ENCODE measurements at regions not wholly inside any gene's neighbourhood (a gene's known extent, or its start where the extent isn't known, plus 50 kb on each side); places are given as distances from the start of the nearest gene placed in this dataset.

- peak; percentile 71 for DNase-seq (ENCODE audit: low read depth)
- TF ChIP-seq CTCF (IDR thresholded peaks at IDR 0.05; ENCODE audit: insufficient read depth, low read depth, low read length, missing control alignments): no peak
- no peak overlapping the region for H3K4me3 ChIP-seq (ENCODE audit: low read length)
These were observed 61.0 kb upstream of the BASP1 start for GRCh38 chr5:17156463-17156862.

DNA sequence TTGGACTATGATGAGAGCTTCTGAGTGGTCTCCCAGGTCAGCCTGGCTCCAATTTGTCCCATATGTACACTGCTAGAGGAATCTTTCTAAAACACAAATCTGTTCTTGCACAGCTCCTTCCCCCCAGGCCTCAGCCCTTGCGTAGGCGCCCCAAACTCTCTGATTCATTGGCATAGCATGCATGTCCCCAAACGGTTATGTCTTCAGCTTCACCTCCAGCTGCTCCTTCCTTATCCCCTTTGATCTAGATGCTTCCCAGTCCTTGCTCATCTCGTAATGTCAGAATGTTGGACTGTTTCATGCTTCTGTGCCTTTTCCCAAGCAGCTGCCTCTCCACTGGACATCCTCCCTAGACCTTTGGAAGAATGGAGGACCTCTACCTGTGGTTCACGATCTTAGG, 60.1 kb upstream of the BASP1 start:
- TF ChIP-seq CTCF (IDR thresholded peaks at IDR 0.05; ENCODE audit: insufficient read depth, low read depth, low read length, missing control alignments): no peak
- DNase-seq (ENCODE audit: low read depth): no peak
- H3K4me3 ChIP-seq (ENCODE audit: low read length): no peak overlapping the region

- no peak for TF ChIP-seq CTCF (IDR thresholded peaks at IDR 0.05; ENCODE audit: insufficient read depth, low read depth, low read length, missing control alignments)
- DNase-seq (ENCODE audit: low read depth): peak; percentile 96
- no peak overlapping the region for H3K4me3 ChIP-seq (ENCODE audit: low read length)
These were observed 59.4 kb upstream of the BASP1 start for GRCh38 chr5:17157916-17158529.

DNA sequence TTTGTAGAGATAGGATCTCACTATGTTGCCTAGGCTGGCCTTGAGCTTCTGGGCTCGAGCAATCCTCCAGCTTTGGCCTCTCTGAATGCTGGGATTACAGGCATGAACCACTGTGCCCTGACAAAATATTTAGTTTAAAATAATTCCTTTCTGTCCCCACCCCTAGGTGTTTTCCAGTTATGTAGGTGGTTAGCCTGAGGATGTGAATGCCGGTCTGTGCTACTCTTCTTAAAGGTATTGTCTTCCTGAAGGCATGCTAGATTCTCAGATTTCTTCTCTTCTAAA, 56.7 kb upstream of the BASP1 start:
- TF ChIP-seq CTCF (IDR thresholded peaks at IDR 0.05; ENCODE audit: insufficient read depth, low read depth, low read length, missing control alignments): no peak
- DNase-seq (ENCODE audit: low read depth): peak; percentile 21

DNA sequence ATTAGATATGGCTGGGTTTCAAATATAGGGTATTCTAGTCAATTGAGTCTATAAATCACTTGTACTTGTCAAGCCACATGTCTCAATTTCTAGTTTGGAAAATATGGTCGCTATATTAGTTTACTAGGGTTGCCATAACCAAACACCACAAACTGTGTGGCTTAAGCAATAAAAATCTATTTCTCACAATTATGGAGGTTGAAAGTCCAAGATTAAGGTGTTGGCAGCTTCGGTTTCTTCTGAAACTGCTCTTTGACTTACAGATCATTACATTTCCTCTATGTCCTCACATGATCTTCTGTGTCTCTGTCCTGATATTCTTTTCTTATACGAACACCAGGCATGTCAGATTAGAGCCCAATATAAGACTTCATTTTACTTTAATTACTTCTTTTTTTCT, 55.8 kb upstream of the BASP1 start:
- TF ChIP-seq CTCF (IDR thresholded peaks at IDR 0.05; ENCODE audit: insufficient read depth, low read depth, low read length, missing control alignments): no peak
- no peak overlapping the region for H3K4me3 ChIP-seq (ENCODE audit: low read length)
- no peak for DNase-seq (ENCODE audit: low read depth)

More for the DNA sequence above, 56.7 kb upstream of the BASP1 start:
- H3K4me3 ChIP-seq (ENCODE audit: low read length): no peak overlapping the region

DNA sequence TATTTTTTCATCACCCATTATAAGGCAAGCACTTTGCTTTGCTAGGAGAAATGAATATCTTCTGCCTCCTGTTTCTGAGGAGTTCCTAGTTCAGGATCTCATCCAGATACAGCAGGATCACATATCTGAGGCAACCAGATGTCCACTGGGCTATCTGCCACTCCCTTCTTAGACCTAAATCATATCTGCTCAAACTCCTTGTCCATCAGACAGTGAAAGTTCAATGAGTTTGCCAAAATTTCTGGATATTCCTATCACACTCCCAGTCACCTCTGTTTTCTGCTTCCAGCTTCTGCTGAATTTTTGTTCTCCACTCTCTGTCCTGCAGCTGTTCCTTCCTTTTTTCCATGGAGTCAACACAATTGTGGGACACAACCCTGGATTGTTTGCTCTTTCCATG, 54.2 kb upstream of the BASP1 start:
- no peak for DNase-seq (ENCODE audit: low read depth)
- no peak for TF ChIP-seq CTCF (IDR thresholded peaks at IDR 0.05; ENCODE audit: insufficient read depth, low read depth, low read length, missing control alignments)
- H3K4me3 ChIP-seq (ENCODE audit: low read length): no peak overlapping the region

GRCh38 chr5:17167171-17167891, 50.1 kb upstream of the BASP1 start:
- DNase-seq (ENCODE audit: low read depth): no peak
- TF ChIP-seq CTCF (IDR thresholded peaks at IDR 0.05; ENCODE audit: insufficient read depth, low read depth, low read length, missing control alignments): no peak

More at GRCh38 chr5:17167171-17167891, 50.1 kb upstream of the BASP1 start:
- no peak overlapping the region for H3K4me3 ChIP-seq (ENCODE audit: low read length)

All from epithelial cell of esophagus (primary cell).